ENCODE measurements at regions not wholly inside any gene's neighbourhood (a gene's known extent, or its start where the extent isn't known, plus 50 kb on each side); places are given as distances from the start of the nearest gene placed in this dataset.

DNA sequence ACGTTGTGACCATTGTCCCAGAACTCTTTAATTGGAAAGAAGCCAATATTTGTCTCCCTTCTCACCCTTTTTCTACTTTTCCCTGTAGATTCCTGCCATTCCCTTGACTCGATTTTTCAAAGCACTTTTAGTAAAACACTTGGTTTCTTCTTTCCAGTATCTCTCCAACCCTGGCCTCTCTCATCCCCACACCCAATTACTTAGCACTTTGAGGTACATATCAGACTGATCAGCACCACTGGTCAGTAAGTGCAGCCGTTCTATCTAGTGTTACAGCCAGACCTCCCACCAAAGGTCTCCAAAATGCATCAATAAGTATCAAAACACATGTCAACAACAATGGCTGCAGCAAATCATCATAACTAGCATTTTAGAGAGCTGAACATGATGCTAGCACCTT is 141.9 kb downstream of the BTG1 start:
- no peak for DNase-seq (ENCODE audit: low read depth in 2 of 3, low spot score in 1 of 3)

DNA sequence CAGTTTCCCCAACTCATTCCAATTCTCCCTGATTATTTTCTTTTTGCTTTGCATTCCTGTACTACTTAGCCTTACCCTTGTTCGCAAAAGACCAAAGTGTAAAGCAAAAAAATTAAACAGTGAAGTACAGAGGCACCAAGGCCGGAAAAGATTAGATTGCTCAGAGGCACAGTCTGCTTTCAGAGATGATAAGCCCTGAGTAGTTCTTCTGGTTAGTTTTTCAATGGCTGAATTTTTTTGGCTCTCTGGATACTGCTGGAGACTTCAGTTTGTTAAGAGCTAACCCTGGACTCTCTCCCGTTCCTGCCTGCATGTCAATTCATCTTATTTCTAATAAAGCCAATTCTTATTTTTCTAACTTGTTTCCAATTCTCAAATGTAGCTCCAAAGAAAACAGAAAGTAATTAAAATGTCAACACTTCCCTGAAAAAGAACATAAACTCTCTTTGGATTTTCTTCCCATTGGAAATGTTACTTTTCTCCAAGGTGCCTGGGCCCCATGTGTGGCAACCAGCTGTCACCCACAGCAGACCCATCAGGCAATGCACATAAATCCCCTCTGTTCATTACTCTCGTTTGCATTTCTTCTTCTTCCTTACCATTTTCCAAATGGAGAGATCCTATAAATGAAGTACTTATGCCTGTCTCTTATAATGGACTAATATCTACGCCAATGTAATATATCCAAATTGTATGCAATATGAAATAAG is 142.8 kb downstream of the BTG1 start:
- DNase-seq (ENCODE audit: low read depth in 2 of 3, low spot score in 1 of 3), result no peak

- DNase-seq (ENCODE audit: low read depth in 2 of 3, low spot score in 1 of 3), result no peak
These were observed 143.4 kb downstream of the BTG1 start for GRCh38 chr12:92002195-92002649.

- DNase-seq (ENCODE audit: low read depth in 2 of 3, low spot score in 1 of 3), result no peak
These were observed 145.0 kb downstream of the BTG1 start for GRCh38 chr12:92000597-92000996.

DNA sequence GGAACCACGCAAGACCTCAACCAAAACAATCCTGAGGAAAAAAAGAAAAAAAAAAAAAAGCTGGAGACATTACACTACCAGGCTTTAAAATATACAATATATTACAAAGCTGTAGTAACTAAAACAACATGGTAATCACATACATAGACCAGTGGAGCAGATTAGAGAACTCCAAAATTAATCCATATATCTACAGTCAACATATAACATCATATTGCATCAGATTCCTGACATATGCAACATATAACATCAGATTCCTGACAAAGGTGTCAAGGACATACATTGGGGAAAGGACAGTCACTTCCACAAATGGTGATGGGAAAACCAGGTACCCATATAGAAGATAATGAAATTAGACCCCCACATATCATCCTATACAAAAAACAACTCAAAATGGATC is 145.8 kb downstream of the BTG1 start:
- DNase-seq (ENCODE audit: low read depth in 2 of 3, low spot score in 1 of 3), result no peak

GRCh38 chr12:91998316-91998715 is 147.3 kb downstream of the BTG1 start:
- DNase-seq (ENCODE audit: low read depth in 2 of 3, low spot score in 1 of 3), result no peak

DNA sequence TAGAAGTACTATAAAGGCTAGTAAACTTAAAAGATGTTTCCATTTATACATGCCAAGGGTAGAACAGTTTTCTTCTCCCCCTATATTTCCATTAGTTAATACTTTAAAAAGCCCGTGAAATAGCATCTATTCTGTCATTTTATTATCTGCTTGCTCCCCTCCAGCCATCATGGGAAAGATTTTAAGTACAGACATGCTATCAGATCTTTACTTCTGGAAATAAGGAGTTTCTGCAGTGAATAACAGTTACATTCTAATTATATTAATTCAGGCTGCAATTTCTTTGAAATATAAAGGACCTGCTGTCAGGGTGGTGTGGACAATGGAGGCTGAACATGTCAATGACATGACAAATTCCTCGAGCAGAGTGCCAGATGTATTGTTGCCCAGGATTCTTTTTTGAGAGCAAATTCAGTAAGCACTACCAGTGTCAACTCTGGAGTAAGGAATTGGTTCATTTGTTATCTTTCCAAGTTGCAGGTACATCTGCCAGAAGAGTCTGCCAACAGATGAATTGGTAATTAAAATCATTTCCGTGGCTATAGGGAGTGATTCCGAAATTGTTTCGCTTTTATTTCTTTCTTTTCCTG is 151.3 kb downstream of the BTG1 start:
- no peak for DNase-seq (ENCODE audit: low read depth in 2 of 3, low spot score in 1 of 3)

- no peak for DNase-seq (ENCODE audit: low read depth in 2 of 3, low spot score in 1 of 3)
These were observed 152.2 kb downstream of the BTG1 start for GRCh38 chr12:91993287-91994017.

- no peak for DNase-seq (ENCODE audit: low read depth in 2 of 3, low spot score in 1 of 3)
These were observed 154.1 kb downstream of the BTG1 start for GRCh38 chr12:91991399-91992187.

GRCh38 chr12:91990525-91990924 is 155.1 kb downstream of the BTG1 start:
- no peak for DNase-seq (ENCODE audit: low read depth in 2 of 3, low spot score in 1 of 3)

DNA sequence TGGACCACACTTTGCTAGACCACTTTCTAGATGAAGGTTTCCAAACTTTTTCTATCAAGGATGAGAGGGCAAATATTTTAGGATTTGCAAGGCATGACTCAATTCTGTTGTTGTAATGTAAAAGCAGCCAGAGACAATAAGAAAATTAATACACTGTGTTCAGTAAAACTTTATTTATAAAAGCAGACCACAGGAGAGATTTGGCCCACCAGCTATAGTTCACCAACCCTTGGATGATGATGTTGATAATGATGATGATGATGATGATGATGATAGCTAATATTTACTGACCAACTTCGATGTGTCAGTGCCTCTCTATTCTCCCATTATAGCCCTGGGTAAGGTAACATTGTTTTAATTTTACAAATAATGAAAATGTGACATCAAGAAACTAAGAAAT is 156.5 kb downstream of the BTG1 start:
- DNase-seq (ENCODE audit: low read depth in 2 of 3, low spot score in 1 of 3), result no peak

GRCh38 chr12:91988086-91988923 is 157.3 kb downstream of the BTG1 start:
- no peak for DNase-seq (ENCODE audit: low read depth in 2 of 3, low spot score in 1 of 3)

GRCh38 chr12:91986084-91986483 is 159.6 kb downstream of the BTG1 start:
- no peak for DNase-seq (ENCODE audit: low read depth in 2 of 3, low spot score in 1 of 3)

- DNase-seq (ENCODE audit: low read depth in 2 of 3, low spot score in 1 of 3), result no peak
These were observed 160.5 kb downstream of the BTG1 start for GRCh38 chr12:91985002-91985787.

DNA sequence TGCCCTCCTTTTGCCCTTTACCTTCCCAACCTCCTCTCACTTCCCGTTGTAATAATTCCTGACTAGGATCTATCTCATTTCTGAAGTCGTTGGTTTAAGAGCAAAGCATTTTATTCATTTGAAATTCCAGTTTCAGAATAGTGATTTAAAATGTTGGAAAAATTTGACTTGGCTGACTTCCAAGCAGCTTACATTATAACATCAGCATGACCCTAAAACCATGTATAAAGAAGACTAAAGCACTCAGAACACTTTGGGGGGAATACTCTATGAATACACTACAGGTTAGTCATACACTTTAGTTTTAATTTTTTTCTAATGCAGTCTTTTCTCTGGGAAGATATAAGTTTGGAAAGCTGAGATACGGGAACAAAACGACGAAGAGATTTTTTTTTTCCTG is 161.1 kb downstream of the BTG1 start:
- no peak for DNase-seq (ENCODE audit: low read depth in 2 of 3, low spot score in 1 of 3)

- DNase-seq (ENCODE audit: low read depth in 2 of 3, low spot score in 1 of 3), result no peak
These were observed 161.7 kb downstream of the BTG1 start for GRCh38 chr12:91983935-91984334.

DNA sequence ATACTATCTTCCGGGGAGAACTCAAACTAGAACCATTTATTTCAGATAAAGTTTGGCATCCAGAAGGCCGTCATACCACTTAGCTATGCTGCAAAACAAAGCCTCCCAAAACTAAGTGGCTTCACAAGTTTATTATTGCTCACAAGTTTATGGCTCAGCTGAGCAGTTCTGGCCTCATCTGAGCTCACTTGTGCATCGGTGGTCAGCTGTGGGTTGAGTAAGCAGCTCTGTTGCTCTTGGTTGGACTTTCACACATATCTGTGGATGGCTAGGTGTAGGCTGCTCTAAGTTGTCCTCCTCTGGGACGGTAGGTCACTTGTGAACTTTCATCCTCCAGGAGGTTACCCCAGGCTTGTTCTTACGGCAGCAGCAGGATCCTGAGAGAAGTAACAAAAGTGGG is 162.7 kb downstream of the BTG1 start:
- DNase-seq (ENCODE audit: low read depth in 2 of 3, low spot score in 1 of 3), result no peak

GRCh38 chr12:91980389-91980821 is 165.2 kb downstream of the BTG1 start:
- no peak for DNase-seq (ENCODE audit: low read depth in 2 of 3, low spot score in 1 of 3)

GRCh38 chr12:91978143-91978542 is 167.5 kb downstream of the BTG1 start:
- peak in 1 of 3 donors; percentile 2 for DNase-seq (ENCODE audit: low read depth in 2 of 3, low spot score in 1 of 3)

GRCh38 chr12:91975891-91976290 is 169.8 kb downstream of the BTG1 start:
- no peak for DNase-seq (ENCODE audit: low read depth in 2 of 3, low spot score in 1 of 3)

All from stimulated activated CD4-positive, alpha-beta T cell treated with anti-CD3 and anti-CD28 coated beads, Interleukin-12 subunit alpha, Interleukin-12 subunit beta, amount 100 ng/mL, for 48 hours (primary cell).